ENCODE measurements at regions not wholly inside any gene's neighbourhood (a gene's known extent, or its start where the extent isn't known, plus 50 kb on each side); places are given as distances from the start of the nearest gene placed in this dataset.
"Not testable (repeated sequence)": the region's sequence is repeated elsewhere in the genome, so short reads cannot be mapped to it uniquely, and the experiment has no call there.

DNA sequence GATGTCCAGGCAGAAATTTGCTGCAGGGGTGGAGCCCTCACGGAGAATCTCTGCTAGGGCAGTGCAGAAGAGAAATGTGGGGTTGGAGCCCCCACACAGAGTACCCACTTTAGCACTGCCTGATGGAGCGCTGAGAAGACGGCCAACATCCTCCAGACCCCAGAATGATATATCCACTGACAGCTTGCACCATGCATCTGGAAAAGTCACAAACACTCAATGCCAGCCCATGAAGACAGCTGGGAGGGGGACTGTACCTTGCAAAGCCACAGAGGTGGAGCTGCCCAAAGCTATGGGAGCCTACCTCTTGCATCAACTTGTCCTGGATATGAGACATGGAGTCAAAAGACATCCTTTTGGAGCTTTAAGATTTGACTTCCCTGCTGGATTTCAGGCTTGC lies 426.3 kb upstream of the FAM174A start (continued):
- TF ChIP-seq RAD21 (IDR thresholded peaks at IDR 0.05; ENCODE audit: low read depth) (no peak), EZH2 (IDR thresholded peaks at IDR 0.05) (no peak), ZNF274 (IDR thresholded peaks at IDR 0.05; ENCODE audit: low read depth, low read length) (no peak), ELF1 (IDR thresholded peaks at IDR 0.05; ENCODE audit: borderline replicate concordance, low read depth) (no peak)
- TF ChIP-seq, protein P1, sequence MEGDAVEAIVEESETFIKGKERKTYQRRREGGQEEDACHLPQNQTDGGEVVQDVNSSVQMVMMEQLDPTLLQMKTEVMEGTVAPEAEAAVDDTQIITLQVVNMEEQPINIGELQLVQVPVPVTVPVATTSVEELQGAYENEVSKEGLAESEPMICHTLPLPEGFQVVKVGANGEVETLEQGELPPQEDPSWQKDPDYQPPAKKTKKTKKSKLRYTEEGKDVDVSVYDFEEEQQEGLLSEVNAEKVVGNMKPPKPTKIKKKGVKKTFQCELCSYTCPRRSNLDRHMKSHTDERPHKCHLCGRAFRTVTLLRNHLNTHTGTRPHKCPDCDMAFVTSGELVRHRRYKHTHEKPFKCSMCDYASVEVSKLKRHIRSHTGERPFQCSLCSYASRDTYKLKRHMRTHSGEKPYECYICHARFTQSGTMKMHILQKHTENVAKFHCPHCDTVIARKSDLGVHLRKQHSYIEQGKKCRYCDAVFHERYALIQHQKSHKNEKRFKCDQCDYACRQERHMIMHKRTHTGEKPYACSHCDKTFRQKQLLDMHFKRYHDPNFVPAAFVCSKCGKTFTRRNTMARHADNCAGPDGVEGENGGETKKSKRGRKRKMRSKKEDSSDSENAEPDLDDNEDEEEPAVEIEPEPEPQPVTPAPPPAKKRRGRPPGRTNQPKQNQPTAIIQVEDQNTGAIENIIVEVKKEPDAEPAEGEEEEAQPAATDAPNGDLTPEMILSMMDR (IDR thresholded peaks at IDR 0.05 in 2 of 3, conservative IDR thresholded peaks at IDR 0.05 in 1 of 3; ENCODE audit: borderline replicate concordance in 1 of 3, insufficient read depth in 1 of 3, low read depth in 2 of 3, low read length in 2 of 3): no peak

DNA sequence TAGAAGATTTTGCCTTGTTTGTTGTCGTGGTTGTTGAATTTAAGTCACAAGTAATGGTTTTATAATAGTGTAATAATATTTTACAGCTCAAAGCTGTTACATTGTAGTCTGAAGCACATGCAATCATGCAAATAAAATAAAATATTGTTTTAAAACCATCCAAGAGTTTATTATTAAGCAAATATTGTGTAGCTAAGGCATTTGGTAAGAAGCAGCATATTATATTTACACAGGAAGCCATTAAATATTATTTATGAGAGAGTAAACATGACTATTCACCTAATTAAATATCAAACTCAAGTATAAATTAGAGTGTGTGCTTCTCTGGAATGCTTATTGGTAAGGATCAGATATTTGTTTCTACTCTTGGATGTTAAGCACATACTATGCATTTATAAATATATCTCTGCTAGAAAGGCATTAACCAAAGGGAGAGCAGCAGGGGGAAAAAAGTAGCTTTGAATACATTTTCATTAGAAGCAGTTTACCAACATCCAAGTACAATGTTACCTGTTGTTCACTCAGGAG lies 431.5 kb upstream of the FAM174A start:
- H3K36me3 ChIP-seq (ENCODE audit: control insufficient read depth in 1 of 2, insufficient read depth in 2 of 2, low read length in 2 of 2); intact Hi-C loops (cut with micrococcal nuclease): not testable (repeated sequence)

DNA sequence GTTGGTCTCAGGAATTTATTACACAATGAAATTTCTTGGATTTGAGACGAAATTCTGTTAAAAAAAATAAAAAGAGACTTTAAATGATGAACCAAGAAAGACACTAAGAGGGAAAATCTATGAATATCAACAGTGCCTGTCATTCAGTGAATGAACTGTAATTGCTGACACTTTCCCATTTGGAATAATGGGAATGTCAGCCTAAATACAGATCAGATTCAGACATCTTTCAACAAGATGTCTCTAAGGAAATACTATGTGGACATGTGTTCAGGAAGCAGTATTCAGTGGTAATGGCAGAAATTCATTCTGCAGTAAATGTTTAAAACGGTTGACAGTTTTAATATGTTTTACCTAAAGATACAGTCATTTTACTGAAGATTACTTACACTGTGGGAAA lies 433.7 kb upstream of the FAM174A start:
- CTCF ChIA-PET; RAD21 ChIA-PET (ENCODE audit: low non-redundant PET in 1 of 2, low total read pairs in 2 of 2, uncharacterized antibody in 2 of 2, unreplicated experiment in 2 of 2); H3K9me2 ChIP-seq (ENCODE audit: insufficient read depth); H3K4me1 ChIP-seq (ENCODE audit: control insufficient read depth in 1 of 2, insufficient read depth in 2 of 2, low read length in 2 of 2); H3K36me3 ChIP-seq (ENCODE audit: control insufficient read depth in 1 of 2, insufficient read depth in 2 of 2, low read length in 2 of 2); H3K4me3 ChIP-seq (replicated peaks in 1 of 2; ENCODE audit: low read depth in 1 of 2, low read length in 2 of 2); ATAC-seq; H3K27me3 ChIP-seq (ENCODE audit: insufficient read depth, low read length); H3K4me2 ChIP-seq (ENCODE audit: low read length); BruUV-seq (replicated peaks); DNase-seq (ENCODE audit: low read depth, low spot score); H2AFZ ChIP-seq (ENCODE audit: low read depth, low read length, poor library complexity, severe bottlenecking); H3K79me2 ChIP-seq (ENCODE audit: insufficient read depth, low read length); POLR2A ChIA-PET; H3K9ac ChIP-seq (ENCODE audit: low read length); H3K9me3 ChIP-seq (ENCODE audit: control insufficient read depth in 1 of 2, insufficient read depth in 1 of 2, low read depth in 1 of 2, low read length in 2 of 2); intact Hi-C loops (cut with micrococcal nuclease); H4K20me1 ChIP-seq (ENCODE audit: insufficient read depth); H3K27ac ChIP-seq (ENCODE audit: low read depth, low read length): not testable (repeated sequence)

More for the DNA sequence above, 431.5 kb upstream of the FAM174A start:
- H4K20me1 ChIP-seq (ENCODE audit: insufficient read depth); H3K4me1 ChIP-seq (ENCODE audit: control insufficient read depth in 1 of 2, insufficient read depth in 2 of 2, low read length in 2 of 2); H3K4me2 ChIP-seq (ENCODE audit: low read length); H3K9me3 ChIP-seq (ENCODE audit: control insufficient read depth in 1 of 2, insufficient read depth in 1 of 2, low read depth in 1 of 2, low read length in 2 of 2); H2AFZ ChIP-seq (ENCODE audit: low read depth, low read length, poor library complexity, severe bottlenecking); DNase-seq (ENCODE audit: low read depth, low spot score); H3K27ac ChIP-seq (ENCODE audit: low read depth, low read length); BruUV-seq (replicated peaks); H3K27me3 ChIP-seq (ENCODE audit: insufficient read depth, low read length); ATAC-seq; H3K79me2 ChIP-seq (ENCODE audit: insufficient read depth, low read length); CTCF ChIA-PET; H3K4me3 ChIP-seq (replicated peaks in 1 of 2; ENCODE audit: low read depth in 1 of 2, low read length in 2 of 2); H3K9me2 ChIP-seq (ENCODE audit: insufficient read depth); RAD21 ChIA-PET (ENCODE audit: low non-redundant PET in 1 of 2, low total read pairs in 2 of 2, uncharacterized antibody in 2 of 2, unreplicated experiment in 2 of 2); H3K9ac ChIP-seq (ENCODE audit: low read length); POLR2A ChIA-PET: not testable (repeated sequence)

DNA sequence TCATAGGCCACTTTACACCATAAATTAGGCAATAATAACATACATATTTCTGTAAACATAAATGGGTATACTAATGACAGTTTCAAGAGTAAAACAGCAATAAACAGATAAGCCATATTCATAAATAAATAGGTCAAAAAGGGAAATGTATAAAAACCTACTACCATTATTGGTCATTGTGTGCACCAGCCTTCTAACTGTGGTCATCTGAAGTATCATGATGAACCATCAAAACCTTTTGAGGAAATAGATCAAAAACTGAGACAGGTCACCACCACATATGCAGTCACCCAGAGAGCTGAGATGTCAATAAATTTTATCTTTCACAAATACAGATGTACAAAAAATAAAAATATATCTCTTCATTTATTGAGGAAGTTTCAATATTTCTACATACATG lies 438.8 kb upstream of the FAM174A start:
- H2AFZ ChIP-seq (ENCODE audit: low read depth, low read length, poor library complexity, severe bottlenecking); intact Hi-C loops (cut with micrococcal nuclease); H4K20me1 ChIP-seq (ENCODE audit: insufficient read depth); RAD21 ChIA-PET (ENCODE audit: low non-redundant PET in 1 of 2, low total read pairs in 2 of 2, uncharacterized antibody in 2 of 2, unreplicated experiment in 2 of 2); H3K9me2 ChIP-seq (ENCODE audit: insufficient read depth); POLR2A ChIA-PET; BruUV-seq (replicated peaks); ATAC-seq; H3K4me1 ChIP-seq (ENCODE audit: control insufficient read depth in 1 of 2, insufficient read depth in 2 of 2, low read length in 2 of 2); H3K9ac ChIP-seq (ENCODE audit: low read length); H3K4me3 ChIP-seq (replicated peaks in 1 of 2; ENCODE audit: low read depth in 1 of 2, low read length in 2 of 2); H3K79me2 ChIP-seq (ENCODE audit: insufficient read depth, low read length); DNase-seq (ENCODE audit: low read depth, low spot score); H3K27ac ChIP-seq (ENCODE audit: low read depth, low read length); H3K4me2 ChIP-seq (ENCODE audit: low read length); H3K27me3 ChIP-seq (ENCODE audit: insufficient read depth, low read length); H3K36me3 ChIP-seq (ENCODE audit: control insufficient read depth in 1 of 2, insufficient read depth in 2 of 2, low read length in 2 of 2); H3K9me3 ChIP-seq (ENCODE audit: control insufficient read depth in 1 of 2, insufficient read depth in 1 of 2, low read depth in 1 of 2, low read length in 2 of 2); CTCF ChIA-PET: not testable (repeated sequence)
